NCI-H2107 (cell line): ENCODE measurements at regions not wholly inside any gene's neighbourhood (a gene's known extent, or its start where the extent isn't known, plus 50 kb on each side); places are given as distances from the start of the nearest gene placed in this dataset.
"Not testable (repeated sequence)": the region's sequence is repeated elsewhere in the genome, so short reads cannot be mapped to it uniquely, and the experiment has no call there.

Experiments used
- DNase-seq: peaks from one replicate; lab custom pipeline; 2025; lab: John Stamatoyannopoulos, UW

DNA sequence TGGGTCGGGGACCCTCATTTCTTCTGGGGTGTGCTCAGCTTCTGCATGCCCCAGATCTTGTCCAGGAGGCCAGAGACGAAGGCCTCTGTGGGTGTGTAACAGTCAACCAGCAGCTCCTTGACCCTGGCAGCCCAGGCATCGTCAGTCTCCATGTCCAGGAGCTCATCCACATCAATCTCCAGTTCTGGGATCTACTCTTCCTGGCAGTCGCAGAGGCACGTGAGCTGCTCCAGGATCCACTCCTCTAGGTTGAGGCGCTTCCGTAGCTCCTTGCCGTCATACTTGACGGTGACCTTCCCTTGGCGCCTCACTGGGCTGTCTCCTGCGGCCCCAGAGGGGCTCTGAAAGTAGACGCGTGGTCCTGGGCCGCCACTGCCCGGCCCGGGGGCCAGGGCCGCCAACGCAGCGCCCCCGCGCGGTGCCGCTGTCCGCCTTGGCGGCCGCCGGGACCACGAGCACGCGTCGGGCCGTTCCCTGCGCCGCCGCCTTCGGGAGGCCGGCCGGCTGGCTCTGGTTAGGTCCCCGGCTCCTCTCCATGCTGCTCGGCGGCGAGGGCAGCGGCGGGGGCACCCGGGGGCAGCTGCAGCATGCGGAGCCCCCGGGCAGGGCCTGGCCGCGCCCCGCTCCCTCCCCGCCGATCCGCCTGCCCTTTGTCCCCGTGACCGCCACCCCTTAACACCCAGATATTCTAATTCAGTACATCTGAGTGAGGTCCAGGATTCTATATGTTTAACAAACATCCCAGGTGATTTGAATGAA is 170.5 kb downstream of the SEPTIN7 start:
- no peak for DNase-seq

DNA sequence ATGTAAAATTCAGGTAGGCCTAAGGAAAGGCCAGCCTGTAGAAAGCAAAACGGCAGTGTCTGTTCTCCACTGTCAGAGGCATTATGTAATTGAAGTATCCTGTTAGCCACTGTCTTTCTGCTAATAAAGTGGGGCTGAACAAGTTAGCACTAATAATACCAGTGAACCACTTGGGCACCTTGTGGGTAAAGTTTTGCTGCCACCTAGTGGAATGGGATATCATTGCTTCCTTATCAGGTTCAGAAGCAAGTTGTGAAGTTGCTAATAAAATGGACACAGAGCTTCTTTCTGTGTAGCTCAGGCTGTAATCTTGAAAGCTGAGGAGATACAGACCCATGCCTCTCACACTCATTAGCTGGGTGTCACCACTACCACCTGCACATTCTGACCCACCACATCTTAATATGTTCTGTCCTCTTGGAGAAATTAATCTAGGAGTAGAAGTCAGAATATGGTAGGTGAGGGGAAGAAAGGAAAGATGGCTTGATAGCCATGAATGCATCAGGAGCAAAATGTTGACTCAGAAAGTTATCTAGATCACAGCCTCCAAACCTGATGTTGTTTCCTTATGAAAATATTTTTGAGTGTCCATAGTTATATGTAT is 175.1 kb downstream of the SEPTIN7 start:
- peak; percentile 70 for DNase-seq

DNA sequence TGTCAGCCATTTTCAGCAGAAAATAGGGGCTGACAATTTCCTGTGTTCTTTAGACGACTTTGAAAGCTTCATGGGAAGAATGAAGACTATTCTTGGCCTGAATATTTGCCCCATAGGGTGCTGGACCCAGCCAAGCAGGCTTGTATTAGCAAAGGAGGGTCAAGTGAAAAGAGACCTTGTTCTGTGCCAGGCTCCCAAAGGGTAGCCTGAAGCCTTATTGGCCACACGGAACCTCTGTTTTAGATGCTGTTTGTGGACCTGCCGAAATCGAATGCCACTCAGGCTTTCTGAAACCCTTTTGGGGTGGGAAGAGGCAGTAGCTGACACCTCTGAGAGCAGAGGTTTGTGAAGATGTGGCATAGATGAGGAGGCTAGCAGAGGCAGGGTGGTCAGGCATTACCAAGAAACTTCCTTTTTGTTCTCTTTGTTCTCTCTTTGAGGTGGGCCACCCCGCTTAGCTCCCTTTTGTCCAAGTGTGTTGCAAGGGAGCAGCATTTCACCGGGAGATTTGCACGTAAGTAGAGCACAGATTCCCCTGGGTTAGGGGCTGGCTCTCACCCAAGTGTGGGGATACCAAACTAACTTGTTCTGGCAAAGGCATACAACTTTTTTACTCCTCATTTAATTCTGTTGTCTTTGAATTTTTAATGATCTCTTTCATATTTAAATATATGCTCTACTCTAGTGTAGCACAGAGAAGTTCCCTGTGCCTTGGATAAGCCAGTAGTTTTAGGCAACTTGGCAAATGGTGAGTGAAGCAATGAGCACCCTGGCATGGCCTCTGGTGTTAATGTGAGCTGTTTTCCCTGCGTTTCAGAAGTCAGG is 174.0 kb upstream of the EEPD1 start:
- DNase-seq: not testable (repeated sequence)

DNA sequence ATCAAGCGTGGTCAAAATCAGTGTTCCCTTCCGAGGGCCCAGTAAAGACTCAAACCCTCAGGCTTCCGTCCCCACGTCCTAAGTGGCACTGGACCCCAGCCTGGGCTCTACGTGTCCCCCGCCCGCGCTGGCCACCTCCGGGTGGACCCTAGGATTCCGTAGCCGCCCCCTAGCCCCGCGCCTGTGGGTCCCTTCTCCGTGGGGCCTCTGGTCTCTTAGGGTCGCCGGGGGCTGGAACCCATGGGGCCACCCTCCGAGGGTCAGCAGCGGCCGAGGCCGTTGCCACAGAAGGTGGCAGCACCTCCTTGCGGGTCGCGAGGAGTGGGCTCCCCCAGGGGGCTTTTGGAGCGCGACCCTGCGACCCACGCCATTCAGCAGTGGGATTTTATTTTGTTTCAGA is 170.5 kb upstream of the EEPD1 start:
- no peak for DNase-seq

DNA sequence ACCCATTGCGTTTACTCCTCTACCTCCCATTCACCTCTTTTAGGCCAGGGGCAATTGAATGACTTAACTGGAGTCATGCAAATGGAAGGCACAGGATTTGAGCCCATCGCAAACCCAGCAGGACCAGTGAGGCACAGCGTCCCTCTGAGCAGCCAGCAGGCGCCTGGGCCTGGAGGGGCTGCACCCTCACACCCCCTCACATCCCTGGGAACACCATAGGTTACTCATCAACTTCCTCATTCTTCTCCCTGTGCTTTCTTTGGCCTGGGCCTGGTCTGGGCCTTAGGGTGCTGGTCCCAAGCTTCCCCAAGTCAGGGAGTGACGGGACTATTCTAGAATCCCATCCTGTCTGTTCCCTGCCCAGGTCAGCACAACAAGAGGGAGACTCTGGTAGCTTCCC is 169.4 kb upstream of the EEPD1 start:
- no peak for DNase-seq

DNA sequence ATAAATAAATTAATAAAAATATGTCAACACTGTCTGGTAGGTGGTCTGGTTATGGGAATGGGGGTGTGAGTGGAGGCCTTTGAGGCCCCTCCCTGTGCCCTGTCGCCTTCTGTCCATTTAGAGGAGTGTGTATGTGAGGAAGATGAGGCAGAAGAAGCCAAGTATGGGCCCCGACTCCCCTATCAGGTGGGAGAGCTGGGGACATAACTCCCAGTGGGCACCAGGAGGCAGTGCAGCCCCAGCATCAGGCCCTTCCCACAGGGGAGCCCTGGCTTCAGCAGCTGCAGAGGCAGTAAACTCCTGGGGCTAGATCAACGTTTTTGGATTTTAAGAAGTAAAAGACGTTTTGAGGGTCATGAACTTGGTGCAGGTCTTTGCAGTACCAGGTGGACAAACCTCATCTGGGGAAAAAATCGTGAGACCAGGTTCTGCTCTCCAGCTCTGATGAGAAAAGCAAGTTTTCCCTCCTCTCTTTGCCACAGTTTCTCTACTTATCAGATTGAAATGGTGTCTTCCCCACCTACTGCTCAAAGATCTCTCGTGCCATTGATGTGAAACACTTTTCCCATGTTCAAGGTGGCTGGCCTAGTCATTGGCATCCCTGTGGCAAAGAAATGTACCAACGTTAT is 167.8 kb upstream of the EEPD1 start:
- DNase-seq: peak; percentile 58

DNA sequence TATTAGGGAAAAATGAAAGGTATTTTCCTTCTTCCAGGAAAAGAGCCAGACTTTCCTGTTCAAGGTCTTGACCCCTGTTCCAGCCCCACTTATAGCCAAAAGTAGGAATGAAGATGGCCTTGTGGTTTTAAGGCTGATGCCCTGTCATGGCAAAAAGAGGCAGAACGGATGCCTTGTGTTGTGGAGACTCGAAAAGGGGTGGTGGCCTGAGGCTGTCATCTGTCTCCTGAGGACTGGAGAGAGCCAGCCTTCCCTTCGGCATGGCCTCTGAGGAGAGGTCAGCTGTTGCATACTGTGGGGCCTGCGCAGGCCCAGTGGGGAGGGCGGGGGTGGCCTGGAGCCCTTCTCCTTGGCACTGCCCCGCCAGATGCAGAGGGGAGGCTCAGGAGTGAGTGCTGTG is 166.0 kb upstream of the EEPD1 start:
- DNase-seq: no peak

DNA sequence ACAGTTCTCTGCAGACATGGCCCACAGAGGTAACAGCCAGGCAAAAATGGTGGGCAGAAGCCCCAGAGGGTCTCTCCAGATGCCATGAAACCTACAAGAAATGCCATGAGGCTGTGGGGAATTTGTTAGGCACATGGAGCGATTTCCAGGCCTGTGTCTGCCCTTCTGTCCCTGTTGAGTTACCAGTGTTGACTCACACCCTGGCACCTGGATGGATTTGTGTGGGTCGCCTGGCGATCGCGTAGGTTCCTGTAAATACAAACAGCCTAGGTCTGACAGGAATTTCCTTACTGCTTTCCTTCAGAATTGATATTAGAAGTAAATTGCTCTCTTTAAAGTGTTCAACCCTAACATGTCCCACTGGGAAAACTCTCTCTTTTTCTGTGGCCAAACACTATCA is 164.9 kb upstream of the EEPD1 start:
- DNase-seq: no peak

DNA sequence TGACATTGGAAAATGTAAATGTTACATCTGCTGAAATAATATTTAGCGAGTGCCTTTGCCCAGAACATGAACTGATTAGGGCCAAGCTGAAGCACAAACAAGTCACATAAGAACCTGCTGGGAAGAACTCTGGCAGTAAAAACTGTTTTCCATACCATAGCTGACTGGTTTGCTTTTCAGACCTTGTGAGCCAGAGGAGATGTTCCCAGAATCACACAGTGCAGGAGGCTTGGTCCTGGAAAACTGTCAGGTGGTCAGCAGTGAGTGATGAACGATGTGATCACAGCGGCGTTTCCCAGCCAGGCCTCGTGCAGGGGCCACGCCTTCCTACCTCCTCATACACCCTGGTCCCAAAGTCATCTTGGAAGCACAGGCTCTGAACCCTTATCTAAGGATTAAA is 164.2 kb upstream of the EEPD1 start:
- no peak for DNase-seq

DNA sequence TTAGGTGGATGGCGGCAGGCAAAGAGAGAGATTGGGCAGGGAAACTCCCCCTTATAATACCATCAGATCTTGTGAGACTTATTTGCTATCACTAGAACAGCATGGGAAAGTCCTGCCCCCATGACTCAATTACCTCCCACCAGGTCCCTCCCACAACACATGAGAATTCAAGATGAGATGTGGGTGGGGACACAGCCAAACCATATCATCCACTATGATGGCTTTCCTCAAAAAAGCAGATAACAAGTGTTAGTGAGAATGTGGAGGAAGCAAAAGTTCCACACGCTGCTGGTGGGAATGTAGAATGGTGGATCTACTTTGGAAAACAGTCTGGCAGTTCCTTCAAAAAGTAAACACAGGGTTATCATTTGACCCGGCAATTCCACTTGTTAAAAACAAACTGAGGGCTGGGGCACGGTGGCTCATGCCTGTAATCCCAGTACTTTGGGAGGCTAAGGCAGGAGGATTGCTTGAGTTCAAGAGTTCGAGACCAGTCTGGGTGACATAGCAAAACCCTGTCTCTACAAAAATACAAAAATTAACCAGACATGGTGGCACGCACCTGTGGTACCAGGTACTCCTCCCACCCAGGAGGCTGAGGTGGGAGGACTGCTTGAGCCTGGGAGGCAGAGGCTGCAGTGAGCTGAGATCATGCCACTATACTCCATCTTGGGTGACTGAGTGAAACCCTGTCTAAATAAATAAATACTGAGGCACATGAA is 161.4 kb upstream of the EEPD1 start:
- DNase-seq: no peak

DNA sequence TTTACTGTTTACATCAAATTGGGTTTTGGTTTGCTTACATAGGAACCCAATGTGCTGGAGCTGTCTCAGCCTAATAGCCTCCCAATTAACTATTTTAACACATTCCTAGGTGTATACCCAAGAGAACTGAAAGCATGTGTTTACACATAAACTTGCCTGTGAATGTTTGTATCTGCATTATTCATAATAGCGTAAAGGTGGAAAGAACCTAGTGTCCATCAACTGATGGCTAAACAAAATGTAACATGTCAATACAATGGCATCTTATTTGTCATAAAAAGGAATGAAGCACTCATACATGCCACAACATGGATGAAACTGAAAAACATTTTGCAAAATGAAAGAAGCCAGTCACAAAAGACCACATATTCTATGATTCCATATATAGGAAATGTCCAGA is 160.6 kb upstream of the EEPD1 start:
- DNase-seq: no peak

DNA sequence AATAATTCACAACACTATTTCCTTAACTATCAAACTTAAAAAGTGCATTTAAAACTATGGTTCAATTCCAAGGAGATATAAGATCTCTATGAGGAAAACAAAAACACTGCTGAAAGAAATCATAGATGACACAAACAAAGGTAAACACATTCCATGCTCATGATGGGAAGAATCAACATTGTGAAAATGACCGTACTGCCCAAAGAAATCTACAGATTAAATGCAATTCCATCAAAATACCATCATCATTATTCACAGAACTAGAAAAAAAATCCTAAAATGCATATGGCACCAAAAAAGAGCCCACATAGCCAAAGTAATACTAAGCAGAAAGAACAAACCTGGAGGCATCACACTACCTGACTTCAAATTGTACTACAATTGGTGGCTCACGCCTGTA is 159.9 kb upstream of the EEPD1 start:
- no peak for DNase-seq

DNA sequence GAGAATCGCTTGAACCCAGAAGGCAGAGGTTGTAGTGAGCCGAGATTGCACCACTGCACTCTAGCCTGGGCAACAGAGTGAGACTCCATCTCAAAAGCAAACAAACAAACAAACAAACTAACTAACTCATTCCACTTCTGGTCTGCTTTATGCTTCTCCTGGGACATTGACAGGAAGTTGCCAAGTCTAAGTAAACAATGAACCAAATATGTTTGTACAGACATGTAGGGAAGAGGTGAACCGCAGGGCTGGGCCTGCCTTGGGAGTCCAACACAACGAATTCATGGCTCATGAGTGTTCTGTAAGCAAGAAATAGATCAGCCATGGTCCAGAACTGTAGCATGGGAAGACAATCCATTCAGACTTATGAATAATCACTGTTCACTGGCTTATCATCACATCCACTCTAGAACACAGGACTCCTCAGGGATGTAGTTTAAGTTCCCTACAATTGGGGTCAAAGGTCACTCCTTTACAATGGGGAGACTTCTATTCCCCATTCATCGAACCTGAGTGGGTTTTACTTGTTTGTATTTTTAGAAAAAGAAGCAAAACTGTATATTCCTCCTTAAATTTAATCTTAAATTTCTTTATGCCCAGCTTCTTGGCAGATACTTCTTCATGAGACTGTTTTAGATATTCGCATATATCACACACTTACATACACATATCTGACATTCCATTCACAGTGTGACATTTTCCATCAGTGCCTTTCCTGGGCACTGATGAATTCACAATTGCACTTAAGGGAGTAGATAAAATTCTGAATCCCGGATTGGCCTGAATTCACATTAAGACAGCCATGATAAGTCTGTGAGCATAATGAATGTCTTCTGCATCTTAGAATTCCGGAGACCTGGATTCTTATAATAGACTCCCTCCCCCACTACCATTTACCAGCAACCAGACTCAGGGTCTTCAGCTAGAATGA is 159.1 kb upstream of the EEPD1 start:
- no peak for DNase-seq

DNA sequence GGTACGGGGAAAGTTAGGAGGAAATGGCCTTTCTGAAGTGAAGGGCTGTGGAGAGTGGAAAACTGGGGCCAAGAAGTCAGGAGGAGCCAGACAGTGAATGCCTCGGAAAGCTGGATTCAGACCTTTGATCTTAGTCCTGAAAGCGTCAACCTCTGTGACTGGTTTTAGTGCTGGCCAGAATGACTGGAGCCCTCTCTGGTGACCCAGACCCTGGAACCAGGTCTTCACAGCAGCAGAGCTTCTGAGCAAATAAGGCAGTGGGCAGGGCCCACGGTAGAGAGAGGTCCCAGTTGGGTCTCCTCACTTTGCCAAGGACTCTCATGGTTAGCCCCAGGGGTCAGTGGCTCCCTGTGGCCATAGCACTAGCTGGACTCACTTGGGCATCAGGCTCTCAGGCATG is 157.7 kb upstream of the EEPD1 start:
- DNase-seq: no peak

DNA sequence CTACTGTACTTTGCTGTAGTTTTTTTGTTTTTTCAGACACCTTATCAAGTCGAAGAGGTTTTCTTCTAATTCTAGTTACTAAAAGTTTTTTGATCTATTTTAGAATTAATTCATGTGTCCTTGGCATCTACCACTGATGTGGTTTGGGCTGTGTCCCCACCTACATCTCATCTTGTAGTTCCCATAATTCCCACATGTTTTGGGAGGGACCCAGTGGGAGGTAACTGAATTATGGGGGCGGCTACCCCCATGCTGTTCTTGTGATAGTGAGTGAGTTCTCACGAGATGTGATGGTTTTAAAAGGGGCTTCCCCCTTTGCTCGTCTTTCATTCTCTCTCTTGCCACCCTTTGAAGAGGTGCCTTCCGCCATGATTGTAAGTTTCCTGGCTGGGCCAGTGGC is 154.6 kb upstream of the EEPD1 start:
- DNase-seq: no peak

DNA sequence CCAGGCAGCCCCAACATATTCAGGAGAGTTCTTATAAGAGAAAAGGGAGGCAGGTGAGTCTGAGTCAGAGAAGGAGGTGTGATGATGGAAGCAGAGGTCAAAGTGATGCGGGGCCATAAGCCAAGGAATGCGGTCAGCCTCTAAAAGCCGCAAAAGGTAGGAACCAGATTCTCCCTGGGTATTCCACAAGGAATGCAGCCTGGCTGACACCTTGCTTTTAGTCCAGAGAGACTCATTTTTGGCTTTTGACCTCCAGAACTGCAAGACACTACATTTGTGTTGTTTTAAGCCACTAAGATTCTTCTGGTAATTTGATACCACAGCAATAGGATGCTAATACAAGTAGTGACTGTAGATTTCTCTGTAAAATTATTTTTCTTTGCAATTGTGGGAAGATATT is 151.5 kb upstream of the EEPD1 start:
- no peak for DNase-seq

DNA sequence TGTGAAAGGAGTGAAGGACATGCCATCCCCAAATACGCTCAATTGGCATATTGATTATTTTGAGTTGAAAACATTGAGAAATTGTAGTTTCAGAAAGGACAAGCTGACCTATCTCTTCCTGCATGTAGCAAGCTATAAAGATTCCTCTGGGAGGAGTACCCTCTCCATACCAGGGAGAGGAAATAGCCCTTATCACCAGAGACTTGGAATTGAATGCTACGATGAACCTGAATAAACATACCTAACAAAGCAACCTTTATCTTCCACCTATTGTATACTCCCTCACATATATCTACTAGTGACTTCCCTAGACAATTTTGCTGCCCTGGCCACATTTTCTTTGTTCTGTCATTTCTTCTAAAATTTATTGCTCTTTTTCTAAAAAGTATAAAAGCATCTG is 150.2 kb upstream of the EEPD1 start:
- no peak for DNase-seq

DNA sequence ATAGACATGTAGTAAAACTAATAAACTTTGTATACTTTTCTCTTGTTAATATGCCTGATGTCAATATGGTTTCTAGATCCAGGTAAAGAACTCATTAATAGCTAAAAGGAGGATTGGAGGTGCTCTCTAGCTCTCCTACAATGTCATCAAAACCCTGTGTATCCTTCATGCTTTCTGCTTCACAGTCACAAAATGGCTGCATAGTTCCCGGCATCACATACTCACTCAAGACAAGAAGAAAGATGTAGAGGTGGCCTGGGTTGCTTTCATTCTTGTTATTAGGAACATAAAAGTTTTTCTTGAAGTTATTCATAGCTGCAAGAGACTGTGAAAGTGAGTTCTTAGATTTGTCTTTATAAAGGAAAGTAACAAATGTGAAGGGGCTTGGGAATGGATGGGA is 149.7 kb upstream of the EEPD1 start:
- no peak for DNase-seq

DNA sequence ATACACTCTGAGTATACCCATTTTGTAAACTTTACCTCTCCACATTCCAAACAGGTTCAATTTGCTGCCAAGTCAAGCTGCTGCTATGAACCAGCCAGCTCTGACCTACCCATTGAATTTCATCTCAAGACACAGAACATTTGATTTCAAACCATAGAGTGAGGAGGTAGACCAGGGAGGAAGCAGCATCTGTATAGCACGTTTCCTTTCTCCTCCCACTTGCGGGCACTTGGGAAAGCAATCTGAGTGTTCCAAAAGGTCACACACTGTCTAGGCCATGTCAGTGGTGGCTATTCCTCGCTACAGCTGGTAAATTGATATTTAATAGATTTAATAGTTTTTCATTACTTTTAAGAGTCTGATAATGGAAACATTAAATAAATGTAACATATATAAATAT is 147.8 kb upstream of the EEPD1 start:
- DNase-seq: no peak

DNA sequence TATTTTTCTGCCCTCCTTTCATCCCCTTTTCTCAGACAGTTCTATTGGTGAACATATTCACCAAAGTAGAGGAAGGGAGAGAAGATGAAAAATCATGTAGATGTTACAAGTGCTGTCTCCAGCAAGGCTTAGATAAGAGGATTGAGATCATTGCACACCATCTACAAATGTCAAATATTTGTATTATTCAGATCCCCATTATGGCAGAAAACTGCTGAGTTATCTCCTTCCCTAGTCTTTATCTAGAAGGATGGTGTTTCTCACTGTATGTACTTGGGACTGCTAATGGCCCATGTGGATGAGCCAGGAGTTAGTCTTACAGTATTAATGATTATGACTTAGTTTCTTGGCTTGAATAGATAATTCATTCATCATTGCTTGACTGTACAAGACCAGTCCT is 147.2 kb upstream of the EEPD1 start:
- DNase-seq: no peak

DNA sequence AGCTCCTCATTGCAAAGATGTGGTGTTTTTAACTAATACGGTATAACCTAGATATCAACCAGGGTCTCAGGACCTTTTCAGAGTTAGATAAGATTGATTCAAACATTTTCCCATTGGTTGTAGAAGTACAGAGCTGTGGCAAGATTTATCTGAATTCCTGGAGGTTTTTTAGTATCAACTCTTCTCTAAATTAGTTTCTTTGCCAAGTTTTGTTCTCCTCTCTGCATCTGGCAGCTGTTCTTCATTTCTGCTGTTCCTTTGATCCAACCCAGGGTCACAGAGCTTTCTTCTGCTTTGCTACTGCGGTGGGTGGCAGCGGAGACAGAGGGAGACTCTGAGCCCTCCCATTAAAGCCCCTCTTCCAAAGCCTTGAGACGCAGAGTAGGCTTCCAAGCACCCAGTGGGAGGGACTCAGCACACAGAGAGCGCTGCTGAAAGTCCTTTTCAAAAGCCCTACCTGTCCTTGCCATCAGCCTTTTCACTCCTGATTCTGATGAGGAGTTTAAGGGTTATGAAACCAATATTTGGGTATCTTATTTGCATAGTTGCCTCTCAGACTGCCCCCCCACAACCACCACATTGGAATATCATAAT is 146.3 kb upstream of the EEPD1 start:
- no peak for DNase-seq
